HG02981 (cell line): ENCODE measurements at regions not wholly inside any gene's neighbourhood (a gene's known extent, or its start where the extent isn't known, plus 50 kb on each side); places are given as distances from the start of the nearest gene placed in this dataset.
A peak's percentile ranks its signal among the peaks of the same experiment; 100 is the strongest.
"Not testable (repeated sequence)": the region's sequence is repeated elsewhere in the genome, so short reads cannot be mapped to it uniquely, and the experiment has no call there.

Experiments
- ATAC-seq: cut with Tn5 transposase; IDR thresholded peaks from one replicate; pipeline ENCODE4 v1.9.1; 2021; ENCODE audit warnings: mild to moderate bottlenecking, moderate library complexity; ENCODE audit not compliant: unreplicated experiment

GRCh38 chr6:50899306-50899870, 80.7 kb downstream of the TFAP2B start:
- ATAC-seq: no peak

- ATAC-seq: no peak
These were observed 83.6 kb downstream of the TFAP2B start for GRCh38 chr6:50902260-50902659.

GRCh38 chr6:50905297-50905696, 86.6 kb downstream of the TFAP2B start:
- ATAC-seq: no peak

- ATAC-seq: no peak
These were observed 88.9 kb downstream of the TFAP2B start for GRCh38 chr6:50907565-50907964.

GRCh38 chr6:50913105-50913770, 94.6 kb downstream of the TFAP2B start:
- ATAC-seq: no peak

GRCh38 chr6:50921378-50921777, 102.7 kb downstream of the TFAP2B start:
- ATAC-seq: not testable (repeated sequence)

- ATAC-seq: no peak
These were observed 103.3 kb downstream of the TFAP2B start for GRCh38 chr6:50921968-50922367.

- ATAC-seq: no peak
These were observed 104.2 kb downstream of the TFAP2B start for GRCh38 chr6:50922579-50923525.

- no peak for ATAC-seq
These were observed 106.1 kb downstream of the TFAP2B start for GRCh38 chr6:50924758-50925157.

GRCh38 chr6:50925548-50925947, 106.9 kb downstream of the TFAP2B start:
- ATAC-seq: no peak

- ATAC-seq: no peak
These were observed 107.3 kb downstream of the TFAP2B start for GRCh38 chr6:50925981-50926380.

- ATAC-seq: no peak
These were observed 109.1 kb downstream of the TFAP2B start for GRCh38 chr6:50927800-50928199.

- no peak for ATAC-seq
These were observed 110.7 kb downstream of the TFAP2B start for GRCh38 chr6:50929323-50929722.

- no peak for ATAC-seq
These were observed 116.8 kb downstream of the TFAP2B start for GRCh38 chr6:50935442-50935841.

GRCh38 chr6:50936277-50936681, 117.6 kb downstream of the TFAP2B start:
- no peak for ATAC-seq

- no peak for ATAC-seq
These were observed 121.3 kb downstream of the TFAP2B start for GRCh38 chr6:50939931-50940330.

- no peak for ATAC-seq
These were observed 127.1 kb downstream of the TFAP2B start for GRCh38 chr6:50945789-50946188.

- ATAC-seq: peak; percentile 53
These were observed 133.6 kb downstream of the TFAP2B start for GRCh38 chr6:50952092-50952907.

GRCh38 chr6:50956014-50956413, 137.3 kb downstream of the TFAP2B start:
- ATAC-seq: no peak

- no peak for ATAC-seq
These were observed 139.6 kb downstream of the TFAP2B start for GRCh38 chr6:50958148-50958697.
